ENCODE measurements at regions not wholly inside any gene's neighbourhood (a gene's known extent, or its start where the extent isn't known, plus 50 kb on each side); places are given as distances from the start of the nearest gene placed in this dataset.
"Not testable (repeated sequence)": the region's sequence is repeated elsewhere in the genome, so short reads cannot be mapped to it uniquely, and the experiment has no call there.

DNA sequence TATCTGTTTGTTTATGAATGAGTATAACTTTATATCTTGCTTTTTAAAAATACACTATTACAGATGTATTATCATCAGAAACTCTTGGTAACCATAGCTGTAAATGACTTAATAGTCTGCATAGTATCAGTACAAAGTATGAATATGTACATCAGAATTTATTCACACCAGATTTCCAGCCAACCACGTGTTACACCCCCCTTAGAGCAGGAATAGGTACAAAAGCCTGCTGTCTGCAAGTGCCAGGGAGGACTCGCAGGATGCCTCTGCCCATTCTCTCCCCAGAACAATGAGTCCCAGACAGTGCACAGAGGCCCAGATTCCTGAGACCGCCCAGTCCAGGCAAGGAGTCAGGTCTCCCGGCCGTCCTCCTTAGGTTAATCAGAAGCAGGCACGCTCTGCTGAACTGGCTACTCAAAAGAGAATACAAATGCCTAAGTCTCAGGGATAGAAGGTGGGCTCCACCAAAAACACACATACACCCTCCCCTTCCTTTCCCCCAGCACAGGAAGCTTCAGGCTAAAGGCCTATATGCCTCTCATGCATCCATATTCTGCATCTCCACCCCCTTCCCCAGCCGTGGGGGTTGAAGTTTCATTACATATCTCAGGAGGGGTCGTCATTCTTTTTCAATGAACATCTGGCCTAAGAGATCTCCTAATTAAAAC, 159.1 kb upstream of the CDH11 start:
- DNase-seq = no peak

DNA sequence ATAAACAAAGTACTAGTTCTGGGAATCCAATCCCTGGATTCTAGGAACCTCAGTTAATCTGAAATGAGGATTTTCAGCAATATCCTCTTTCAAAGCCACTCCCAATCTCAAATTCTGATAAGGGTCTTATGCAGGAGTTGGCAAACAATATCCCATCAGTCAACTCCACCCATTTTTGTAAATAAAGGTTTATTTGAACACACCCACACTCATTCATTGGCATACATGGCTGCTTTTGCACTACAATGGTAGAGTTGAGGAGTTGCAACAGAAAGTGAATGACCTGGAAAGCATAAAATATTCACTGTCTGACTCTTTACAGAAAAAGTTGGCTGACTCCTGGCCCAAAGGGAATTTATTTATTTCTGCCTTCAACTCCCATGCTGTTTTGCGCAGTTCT, 157.7 kb upstream of the CDH11 start:
- no peak for DNase-seq

DNA sequence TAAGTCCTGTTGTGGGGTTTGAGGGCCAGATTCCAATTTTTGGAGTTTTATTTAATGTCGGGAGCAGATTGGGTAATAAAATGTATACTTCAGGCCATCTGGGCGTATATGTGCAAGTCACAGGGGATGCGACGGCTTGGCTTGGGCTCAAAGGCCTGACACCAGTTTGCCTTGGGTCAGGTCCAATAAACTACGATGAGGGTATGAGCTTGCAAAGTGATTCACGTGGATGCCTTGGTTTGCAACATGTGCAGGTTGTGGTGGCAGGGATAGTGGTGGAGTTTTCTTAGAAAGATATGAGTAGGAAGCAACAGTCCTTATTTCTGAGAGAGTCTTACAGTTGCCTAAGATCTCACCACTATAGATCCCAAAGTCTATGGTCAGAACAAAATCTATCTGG, 157.0 kb upstream of the CDH11 start:
- no peak for DNase-seq

DNA sequence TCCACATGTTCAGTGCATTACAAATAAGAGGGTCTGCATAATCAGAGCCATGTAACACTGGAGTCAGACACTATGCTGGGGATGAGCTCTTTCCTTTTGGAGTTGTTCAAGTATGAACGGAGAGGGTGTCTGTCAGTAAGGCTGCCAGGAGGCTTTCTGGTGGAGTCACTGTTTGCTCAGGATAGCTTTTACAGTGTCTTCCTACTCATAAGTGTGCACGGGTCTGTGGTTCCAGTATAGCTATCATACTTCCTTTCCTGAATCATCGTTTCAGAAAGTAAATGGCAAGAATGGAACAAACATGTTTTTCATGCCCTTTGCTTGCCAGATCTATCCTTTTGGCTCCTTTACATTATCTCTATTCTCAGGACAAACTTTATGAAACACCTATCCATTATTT, 152.7 kb upstream of the CDH11 start:
- DNase-seq = no peak

DNA sequence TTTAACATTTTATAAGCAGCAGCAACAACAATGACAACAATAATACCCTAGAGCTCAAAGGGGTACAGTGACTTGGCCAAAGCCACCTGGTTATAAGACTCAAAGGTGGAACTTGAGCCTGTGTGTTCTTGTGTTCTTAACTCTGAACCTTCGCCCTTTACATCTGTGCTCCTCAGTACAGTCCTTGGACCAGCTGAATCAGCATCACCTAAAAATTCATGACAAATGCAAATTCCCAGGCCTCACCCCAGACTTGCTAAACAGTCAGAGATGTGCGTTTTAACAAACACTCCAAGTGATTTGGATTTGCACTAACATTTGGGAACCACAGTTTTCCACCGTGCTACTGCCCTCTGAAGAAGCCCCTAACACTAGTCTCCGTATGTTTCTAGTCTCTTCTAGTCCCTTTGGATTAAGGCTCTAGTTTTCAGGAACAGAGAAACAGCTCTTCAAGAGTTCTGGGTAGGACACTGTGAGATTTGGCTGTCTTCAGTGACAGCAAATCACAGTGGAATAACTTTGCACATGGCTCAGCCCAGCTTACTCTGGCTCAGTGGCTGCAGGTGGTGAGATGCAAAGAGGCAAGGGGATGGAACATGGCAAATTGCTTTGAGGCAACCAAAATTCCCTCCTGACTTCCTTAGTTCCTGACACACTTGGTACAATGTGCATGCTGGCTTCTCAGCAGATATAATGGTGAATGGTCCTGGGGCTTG, 151.0 kb upstream of the CDH11 start:
- DNase-seq = no peak

DNA sequence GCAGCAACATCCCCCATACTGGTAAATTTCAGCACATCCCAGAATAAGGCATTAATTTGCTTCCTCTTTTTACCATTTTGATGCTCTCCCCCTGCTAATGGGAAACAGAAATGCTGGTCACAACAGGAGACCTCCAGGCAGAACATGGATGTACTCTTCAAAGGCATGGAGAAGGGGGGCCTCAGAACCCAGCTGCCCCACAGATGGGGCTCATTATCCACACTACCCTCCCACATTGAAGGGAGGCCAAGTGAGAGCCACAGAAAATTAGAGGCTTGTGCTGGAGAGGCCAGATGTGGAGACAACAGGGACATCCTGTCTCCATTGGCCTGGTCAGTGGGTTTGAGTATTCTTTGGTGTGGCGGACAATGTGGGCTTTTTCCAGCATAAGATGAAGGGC, 150.1 kb upstream of the CDH11 start:
- no peak for DNase-seq

DNA sequence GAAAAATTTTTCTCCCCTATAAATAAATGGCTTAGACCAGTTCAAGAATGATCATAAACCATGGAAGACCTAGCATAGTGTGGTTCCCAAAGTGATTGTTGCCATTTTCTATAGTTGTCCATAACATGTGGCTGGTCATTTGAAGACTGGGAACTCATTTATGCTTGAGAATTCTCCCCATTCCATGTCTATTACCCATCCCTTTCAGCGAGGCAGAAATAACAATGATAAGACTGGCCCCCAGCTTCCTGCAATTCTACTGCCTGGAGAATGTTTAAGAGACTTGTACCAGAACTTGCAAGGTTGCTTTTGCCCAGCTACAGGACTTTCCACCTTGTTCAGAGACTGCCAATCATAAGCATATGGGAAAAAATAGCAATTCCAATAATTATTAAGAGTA, 146.5 kb upstream of the CDH11 start:
- no peak for DNase-seq

DNA sequence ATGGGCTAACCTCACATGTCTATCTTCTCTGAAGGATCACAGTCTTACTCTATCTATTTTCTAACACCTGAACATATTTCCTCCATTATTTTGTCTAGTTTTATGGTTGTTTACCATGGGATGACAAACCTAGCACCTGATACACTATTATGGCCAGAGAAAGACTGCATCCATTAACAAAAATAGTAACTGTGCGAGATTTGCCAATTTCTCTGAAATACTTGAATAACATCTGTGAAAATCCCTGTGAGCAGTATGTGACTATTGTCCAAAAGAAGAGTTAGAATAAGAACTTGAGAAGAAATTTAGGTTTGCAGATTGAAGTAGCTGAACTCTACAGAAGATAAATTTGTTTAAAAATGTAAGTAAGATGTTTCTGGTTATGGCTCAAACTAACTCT, 142.0 kb upstream of the CDH11 start:
- no peak for DNase-seq

DNA sequence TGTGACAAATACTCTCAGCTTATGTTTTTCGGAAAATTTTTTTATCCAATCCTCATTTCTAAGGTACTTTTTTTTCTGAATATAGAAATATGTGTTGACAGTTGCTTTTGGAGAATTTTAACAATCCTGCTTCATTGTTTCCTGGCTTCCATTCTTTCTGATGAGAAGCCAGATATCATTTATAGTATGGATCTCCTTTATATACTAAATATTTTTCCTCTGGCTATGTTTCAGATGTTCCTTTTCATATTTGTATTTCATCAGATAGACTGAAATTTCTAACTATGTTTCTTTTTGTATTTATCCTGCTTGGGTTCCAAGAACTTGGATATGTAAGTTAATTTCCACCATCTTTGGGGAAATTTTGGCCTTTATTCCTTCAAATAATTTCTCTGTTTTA, 138.9 kb upstream of the CDH11 start:
- no peak for DNase-seq

DNA sequence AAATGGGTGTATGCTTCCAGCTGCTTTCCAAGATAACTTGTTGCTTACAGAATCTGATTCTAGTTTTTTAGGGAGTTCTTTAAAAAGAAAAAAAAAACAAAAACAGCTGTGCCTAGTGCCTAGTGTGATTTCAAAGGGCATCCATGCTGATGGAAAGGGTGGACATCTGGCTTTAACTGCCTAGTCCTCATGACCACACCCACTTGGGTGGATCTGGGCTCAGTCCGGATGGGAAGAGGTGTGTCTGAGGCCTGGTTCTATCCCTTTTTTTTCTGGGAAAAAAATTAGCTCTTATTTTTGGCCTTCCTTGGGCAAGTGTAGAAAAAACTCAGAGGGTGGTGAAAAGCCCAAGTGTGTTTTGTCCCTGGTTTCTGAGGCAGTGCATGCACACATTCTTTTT, 132.3 kb upstream of the CDH11 start:
- DNase-seq = no peak

DNA sequence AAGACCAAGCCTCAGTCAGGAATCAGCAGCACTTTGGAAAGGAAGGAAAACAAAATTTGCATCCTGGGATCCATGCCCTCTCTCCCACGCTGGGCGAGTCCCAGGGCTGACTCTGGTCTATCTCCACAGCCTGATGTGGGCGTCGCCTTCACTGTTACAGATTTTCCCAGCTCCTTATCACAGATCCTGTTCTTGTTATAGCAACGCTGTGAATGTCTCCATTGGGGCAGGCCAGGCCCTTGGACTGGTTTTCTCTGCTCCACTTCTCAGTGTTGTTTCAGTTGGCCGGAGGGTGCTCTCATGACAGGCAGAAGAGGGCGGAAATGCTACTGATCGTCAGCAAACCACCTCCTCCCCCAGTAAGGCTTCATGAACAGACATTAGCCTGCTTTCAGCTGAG, 127.9 kb upstream of the CDH11 start:
- no peak for DNase-seq

DNA sequence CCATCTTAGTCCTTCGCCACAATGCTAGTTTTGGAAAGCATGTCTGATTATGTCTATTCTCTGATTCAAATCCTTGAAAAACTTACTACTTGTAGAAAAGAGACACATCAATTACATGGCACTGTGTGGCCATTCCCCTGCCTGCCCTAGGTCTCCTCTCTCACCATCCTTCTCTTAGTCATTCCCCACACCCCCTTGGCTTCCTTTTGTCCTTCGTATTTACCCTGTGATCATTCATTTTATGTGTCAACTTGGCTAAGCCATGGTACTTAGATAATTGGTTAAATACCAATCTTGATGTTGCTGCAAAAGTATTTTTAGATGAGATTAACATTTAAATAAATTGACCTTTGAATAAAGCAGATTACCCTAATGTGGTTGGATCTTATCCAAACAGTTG, 122.9 kb upstream of the CDH11 start:
- no peak for DNase-seq

DNA sequence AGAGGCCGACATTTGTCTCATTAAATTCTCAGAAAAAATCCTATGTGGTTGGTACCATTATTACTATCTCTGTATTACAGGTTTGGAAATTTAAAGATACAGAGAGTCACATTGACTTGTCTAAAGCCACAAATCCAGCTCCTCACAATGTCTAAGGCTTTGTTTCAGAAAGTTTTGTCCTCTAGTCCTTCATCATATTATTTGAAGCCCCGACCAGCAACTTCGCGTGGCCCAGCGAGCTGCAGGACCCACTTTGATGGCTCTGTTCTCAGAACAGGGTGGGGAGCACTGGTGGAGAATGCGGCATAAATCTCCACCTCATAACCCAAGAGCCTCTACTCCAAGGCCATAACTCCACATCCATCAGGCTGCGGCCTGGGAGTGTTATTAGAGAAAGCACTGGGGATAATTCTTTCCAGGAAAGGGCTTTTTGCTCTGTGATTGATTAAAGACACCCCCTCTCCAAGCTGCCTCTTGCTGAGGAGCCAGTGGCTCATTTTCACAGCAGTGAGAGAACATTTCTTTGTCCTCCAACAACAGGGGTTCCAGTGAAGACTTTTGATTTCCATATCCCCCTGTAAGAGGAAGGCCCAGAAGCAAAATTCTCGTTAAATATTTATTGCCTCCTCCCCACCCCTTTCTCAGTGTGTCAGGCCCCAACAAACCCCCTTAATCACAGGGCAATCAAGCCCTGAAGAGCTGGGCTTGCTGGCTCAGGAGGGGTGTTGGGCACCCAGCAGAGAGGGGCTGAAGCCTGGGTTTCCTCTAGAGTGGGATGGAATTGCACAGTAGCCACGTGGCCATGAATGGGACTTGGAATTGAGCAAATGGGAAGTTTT, 113.7 kb upstream of the CDH11 start:
- DNase-seq = no peak

DNA sequence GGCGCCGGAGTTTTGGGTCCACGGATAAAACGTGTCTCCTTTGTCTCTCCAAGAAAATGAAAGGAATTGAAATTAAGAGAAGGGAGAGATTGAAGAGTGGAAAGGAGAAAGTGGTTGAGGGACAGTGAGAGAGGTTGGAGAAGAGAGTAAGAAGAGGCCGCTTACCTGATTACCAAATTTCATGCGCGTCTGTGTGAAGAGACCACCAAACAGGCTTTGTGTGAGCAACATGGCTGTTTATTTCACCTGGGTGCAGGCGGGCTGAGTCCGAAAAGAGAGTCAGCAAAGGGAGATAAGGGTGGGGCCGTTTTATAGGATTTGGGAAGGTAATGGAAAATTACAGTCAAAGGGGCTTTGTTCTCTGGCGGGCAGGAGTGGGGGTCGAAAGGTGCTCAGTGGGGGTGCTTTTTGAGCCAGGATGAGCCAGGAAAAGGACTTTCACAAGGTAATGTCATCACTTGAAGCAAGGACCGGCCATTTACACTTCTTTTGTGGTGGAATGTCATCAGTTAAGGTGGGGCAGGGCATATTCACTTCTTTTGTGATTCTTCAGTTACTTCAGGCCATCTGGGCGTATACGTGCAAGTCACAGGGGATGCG, 113.0 kb upstream of the CDH11 start:
- not testable (repeated sequence) for DNase-seq

DNA sequence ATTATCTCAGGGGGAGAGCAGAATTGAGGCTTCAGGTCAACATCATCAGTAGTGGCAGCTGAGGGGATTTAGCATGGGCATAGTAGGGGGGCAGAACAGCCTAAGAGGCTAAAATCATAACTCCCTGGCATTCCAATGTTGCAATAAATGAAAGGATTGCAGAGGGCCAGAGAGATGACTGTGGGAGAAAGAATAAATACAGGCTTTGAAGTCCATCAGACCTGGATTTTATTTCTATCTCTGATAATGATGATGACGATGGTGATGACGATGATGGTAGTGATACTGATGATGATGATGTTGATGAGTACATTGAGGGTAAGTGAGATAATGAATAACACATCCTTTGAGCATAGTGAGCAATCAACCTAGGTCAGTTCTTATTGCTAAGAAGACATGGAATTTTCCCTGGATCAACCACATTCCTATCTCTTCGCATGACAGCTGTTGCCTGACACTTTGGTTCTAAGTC, 107.4 kb upstream of the CDH11 start:
- DNase-seq = no peak

DNA sequence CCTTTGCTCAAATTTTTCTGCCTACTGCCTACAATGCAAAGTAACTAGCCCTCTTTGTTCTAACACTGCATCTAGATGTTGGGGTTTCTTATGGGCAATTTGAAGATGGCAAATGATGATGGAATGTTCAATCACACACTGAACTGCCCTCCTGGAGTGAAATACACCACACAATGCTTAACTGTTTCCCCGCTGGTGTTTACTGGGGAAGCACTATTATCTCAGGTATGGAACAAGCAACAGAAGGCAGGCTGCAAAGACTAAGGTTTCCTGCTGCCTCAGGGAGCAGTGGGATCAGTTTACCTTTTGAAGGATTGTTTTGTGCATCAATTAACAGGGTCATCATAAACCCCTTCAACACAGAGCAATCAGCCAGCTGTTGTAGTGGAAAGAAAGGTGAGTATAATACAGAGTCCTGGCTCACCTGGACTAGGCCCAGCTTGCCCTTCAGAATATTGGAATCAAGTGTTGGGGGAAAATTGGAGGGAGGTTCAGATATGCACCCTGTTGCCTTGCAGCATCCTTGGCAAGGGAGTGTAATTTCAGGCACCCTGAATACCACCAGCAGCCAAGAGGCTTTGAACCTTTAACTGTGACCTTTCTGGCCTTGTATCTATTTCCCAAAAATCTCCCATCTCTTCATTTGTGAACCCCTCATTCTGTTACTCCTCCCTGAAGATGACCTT, 105.4 kb upstream of the CDH11 start:
- DNase-seq = no peak

DNA sequence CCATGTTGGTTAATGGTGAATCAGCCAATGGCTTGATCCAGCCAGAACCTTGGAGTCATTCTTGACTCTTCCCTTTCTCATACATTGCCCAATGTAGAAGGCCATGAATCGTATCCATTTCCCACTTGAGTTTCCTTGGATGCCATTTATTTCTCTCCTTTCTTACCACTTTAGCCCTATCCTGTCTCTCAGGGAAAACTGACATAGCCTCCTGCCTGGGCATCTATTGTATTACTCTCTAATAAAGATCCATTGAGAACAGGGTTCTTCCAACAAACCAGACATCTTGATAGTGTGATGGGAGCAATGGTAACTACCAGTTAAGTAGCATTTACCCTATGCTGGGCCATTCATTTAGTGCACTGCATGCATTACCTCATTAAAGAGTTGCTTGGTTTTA, 104.2 kb upstream of the CDH11 start:
- DNase-seq = no peak

DNA sequence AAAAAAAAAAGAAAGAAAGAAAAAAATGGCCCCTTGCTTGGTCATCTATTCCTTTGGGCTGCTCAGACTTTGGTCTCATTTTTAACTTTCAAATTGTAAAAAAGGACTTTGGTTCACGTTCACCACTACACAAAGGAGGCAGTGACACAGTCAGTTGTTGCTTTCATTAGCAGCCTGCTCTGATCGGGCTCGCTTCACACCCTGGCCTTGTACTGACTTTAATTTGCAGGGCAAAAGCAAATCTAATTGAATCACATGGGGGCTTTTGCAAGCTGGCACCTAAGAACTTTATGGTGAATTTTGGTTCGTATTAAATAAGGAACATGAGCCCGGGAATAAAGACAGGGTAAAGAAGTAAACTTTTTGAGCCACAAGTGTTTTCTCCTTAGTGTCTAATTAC, 103.6 kb upstream of the CDH11 start:
- no peak for DNase-seq

DNA sequence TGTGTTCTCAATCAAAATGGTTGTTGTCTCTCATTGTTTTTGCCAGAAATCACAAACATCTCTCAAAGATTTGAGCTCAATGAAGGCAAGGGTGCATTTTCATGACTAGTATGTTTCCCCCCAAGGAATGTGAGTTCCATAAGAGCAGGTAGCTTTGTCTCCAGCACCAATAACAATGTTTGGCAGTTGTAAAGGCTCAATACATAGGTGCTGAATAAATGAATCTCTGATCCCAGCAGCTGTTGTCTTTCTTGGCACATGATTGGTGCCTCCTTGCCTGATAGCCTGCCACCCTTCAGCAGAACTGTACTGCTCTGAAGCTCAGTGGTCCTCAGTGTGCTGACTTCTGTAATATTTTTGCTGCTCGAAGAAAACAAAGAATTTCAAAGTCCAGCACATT, 103.1 kb upstream of the CDH11 start:
- DNase-seq = no peak

DNA sequence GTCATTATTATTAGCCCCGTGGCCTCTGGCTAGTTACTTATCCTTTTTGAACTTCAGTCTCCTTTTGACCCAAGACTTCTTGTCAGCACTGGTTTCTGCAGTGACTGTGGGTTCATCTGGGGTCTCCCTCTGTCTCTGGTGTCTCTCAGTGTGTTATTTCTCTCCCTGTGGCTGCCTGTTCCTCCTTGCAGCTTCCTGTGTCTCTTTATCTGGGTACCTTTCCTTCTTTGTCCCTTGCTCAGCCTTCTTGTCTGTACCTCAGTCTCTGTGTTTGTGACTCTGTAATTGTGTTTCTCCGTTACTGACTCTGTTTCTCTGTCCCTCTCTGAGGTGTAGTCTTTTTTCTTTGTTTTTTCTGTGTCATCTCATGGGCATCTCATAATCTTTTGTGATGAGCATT, 102.6 kb upstream of the CDH11 start:
- no peak for DNase-seq

DNA sequence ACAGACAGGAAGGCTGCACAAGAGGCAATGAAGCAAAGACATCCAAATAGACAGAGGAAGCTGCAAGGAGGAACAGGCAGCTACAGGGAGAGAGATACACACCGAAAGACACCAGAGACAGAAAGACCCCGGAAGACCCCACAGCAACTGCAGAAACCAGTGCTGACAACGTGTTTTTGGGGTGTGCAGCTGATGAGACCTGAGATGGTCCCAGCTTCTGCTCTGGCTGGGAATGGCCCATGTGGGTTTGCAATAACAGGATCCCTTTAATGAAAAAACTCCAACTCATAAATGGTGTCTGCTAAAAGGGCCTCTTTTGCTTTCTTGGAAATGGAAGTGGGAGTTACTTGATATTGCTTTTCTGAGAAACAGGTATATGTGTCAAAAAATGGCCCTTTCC, 101.5 kb upstream of the CDH11 start:
- no peak for DNase-seq

DNA sequence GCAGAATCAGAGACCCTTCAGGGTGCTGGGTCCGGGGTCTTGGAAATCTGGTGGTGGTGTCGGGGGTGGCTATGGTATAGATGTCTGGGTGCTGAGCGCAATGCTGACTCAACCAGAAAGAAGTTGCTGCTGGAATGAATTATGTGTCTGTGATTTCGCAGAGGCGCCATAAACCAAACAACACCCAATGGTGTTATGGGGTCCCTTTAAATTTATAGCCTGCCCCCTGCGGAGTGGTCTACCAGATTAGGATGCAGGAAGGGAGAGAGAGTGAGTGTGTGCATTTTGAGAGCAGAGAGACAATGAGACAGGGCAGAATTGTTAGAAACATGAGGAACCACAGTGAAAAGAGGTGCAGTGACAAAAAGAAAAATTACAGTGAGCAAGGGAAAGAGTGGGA, 100.7 kb upstream of the CDH11 start:
- no peak for DNase-seq

DNA sequence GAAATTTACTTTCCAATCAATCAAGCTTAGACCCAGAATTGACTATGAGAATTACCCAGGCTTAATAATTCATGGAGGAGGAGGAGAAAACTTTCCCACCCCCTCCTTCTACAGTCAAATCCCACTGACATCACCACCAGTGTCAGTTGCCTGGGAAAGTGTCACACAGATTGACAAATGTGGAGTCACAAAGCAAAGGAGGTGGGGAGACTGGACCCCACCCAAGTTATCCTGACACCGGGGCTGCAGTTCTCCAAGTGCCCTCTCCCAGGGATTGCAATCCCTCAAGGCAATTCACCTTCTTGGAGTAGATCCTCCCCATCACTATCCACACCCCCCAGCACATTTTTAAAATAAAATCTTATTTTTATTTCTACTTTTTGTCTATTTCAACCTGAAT, 100.2 kb upstream of the CDH11 start:
- no peak for DNase-seq

Measured in SIG-M5 (cell line).